Calu3 (cell line): ENCODE measurements at regions not wholly inside any gene's neighbourhood (a gene's known extent, or its start where the extent isn't known, plus 50 kb on each side); places are given as distances from the start of the nearest gene placed in this dataset.

Experiments used
- BruUV-seq: library from RNA; stranded (reverse); fragments of 400-500 nt; replicated peaks from 2 replicates; lab custom pipeline; 2021; lab: Mats Ljungman, UMichigan
- CTCF ChIA-PET: fragments of 300-600 bp; sonication (Branson Sonifier 250); formaldehyde crosslinking; loops from one replicate; lab custom pipeline; 2022; ENCODE audit warnings: antibody characterized with exemption; lab: Charles Lee
- DNase-seq: peaks from one replicate; pipeline ENCODE4 v3.0.0; 2022
- H3K27ac Mint-ChIP-seq: one replicate; pipeline ENCODE4 v1.8.0; 2022; ENCODE audit warnings: mixed read lengths; ENCODE audit not compliant: unreplicated experiment
- H3K27me3 Mint-ChIP-seq: one replicate; pipeline ENCODE4 v1.8.0; 2022; ENCODE audit warnings: mixed read lengths; ENCODE audit not compliant: unreplicated experiment
- H3K36me3 Mint-ChIP-seq: one replicate; pipeline ENCODE4 v1.8.0; 2022; ENCODE audit warnings: mild to moderate bottlenecking, moderate library complexity, mixed read lengths; ENCODE audit not compliant: insufficient read depth, unreplicated experiment
- H3K4me1 Mint-ChIP-seq: one replicate; pipeline ENCODE4 v1.8.0; 2022; ENCODE audit warnings: mild to moderate bottlenecking, low read depth, mixed read lengths; ENCODE audit not compliant: unreplicated experiment
- H3K4me3 Mint-ChIP-seq: one replicate; pipeline ENCODE4 v1.8.0; 2022; ENCODE audit warnings: mild to moderate bottlenecking, low read depth, moderate library complexity, mixed read lengths; ENCODE audit not compliant: unreplicated experiment
- H3K9me3 Mint-ChIP-seq: one replicate; pipeline ENCODE4 v1.8.0; 2022; ENCODE audit warnings: low read depth, mixed read lengths; ENCODE audit not compliant: unreplicated experiment
- intact Hi-C: fragments of 100-400 bp; cut with micrococcal nuclease; formaldehyde crosslinking; loops from one replicate; pipeline ENCODE4 v1.10.0; 2022; ENCODE audit not compliant: unreplicated experiment
- TF ChIP-seq, protein P1 (sequence below): fragments of 200-600 bp; IDR thresholded peaks from one replicate; pipeline ENCODE4 v1.8.0; 2022; ENCODE audit warnings: antibody characterized with exemption; ENCODE audit not compliant: unreplicated experiment

GRCh38 chr14:75365116-75365515, 62.7 kb upstream of the JDP2 start:
- no peak overlapping the region for H3K4me3 Mint-ChIP-seq
- H3K27me3 Mint-ChIP-seq: peaks cover 43% of the 10 kb centered on the region
- no TSS peak for BruUV-seq
- CTCF ChIA-PET: no interaction called here
- no peaks in the 10 kb centered on the region for H3K36me3 Mint-ChIP-seq
- no peak for DNase-seq
- no peaks in the 10 kb centered on the region for H3K9me3 Mint-ChIP-seq
- TF ChIP-seq, protein P1, sequence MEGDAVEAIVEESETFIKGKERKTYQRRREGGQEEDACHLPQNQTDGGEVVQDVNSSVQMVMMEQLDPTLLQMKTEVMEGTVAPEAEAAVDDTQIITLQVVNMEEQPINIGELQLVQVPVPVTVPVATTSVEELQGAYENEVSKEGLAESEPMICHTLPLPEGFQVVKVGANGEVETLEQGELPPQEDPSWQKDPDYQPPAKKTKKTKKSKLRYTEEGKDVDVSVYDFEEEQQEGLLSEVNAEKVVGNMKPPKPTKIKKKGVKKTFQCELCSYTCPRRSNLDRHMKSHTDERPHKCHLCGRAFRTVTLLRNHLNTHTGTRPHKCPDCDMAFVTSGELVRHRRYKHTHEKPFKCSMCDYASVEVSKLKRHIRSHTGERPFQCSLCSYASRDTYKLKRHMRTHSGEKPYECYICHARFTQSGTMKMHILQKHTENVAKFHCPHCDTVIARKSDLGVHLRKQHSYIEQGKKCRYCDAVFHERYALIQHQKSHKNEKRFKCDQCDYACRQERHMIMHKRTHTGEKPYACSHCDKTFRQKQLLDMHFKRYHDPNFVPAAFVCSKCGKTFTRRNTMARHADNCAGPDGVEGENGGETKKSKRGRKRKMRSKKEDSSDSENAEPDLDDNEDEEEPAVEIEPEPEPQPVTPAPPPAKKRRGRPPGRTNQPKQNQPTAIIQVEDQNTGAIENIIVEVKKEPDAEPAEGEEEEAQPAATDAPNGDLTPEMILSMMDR: no peak
- no peak overlapping the region for H3K27ac Mint-ChIP-seq
- no peaks in the 10 kb centered on the region for H3K4me1 Mint-ChIP-seq
- intact Hi-C loops: no loop called here

- Mint-ChIP-seq H3K4me3 (no peak overlapping the region), H3K27ac (no peak overlapping the region)
Observed at GRCh38 chr14:75366963-75367362, 60.9 kb upstream of the JDP2 start.

GRCh38 chr14:75368333-75368732, 59.5 kb upstream of the JDP2 start:
- intact Hi-C loops: no loop called here
- no peaks in the 10 kb centered on the region for H3K4me1 Mint-ChIP-seq
- CTCF ChIA-PET: no interaction called here
- TF ChIP-seq, protein P1: no peak
- no peak overlapping the region for H3K4me3 Mint-ChIP-seq
- no peaks in the 10 kb centered on the region for H3K9me3 Mint-ChIP-seq
- no peaks in the 10 kb centered on the region for H3K36me3 Mint-ChIP-seq
- BruUV-seq: no TSS peak
- DNase-seq: no peak
- no peak overlapping the region for H3K27ac Mint-ChIP-seq
- peaks cover 71% of the 10 kb centered on the region for H3K27me3 Mint-ChIP-seq

More at GRCh38 chr14:75366963-75367362, 60.9 kb upstream of the JDP2 start:
- no peaks in the 10 kb centered on the region for H3K4me1 Mint-ChIP-seq
- intact Hi-C loops: no loop called here
- CTCF ChIA-PET: no interaction called here
- H3K36me3 Mint-ChIP-seq: no peaks in the 10 kb centered on the region
- H3K9me3 Mint-ChIP-seq: no peaks in the 10 kb centered on the region
- DNase-seq: no peak
- TF ChIP-seq, protein P1: no peak
- peaks cover 61% of the 10 kb centered on the region for H3K27me3 Mint-ChIP-seq
- no TSS peak for BruUV-seq

GRCh38 chr14:75369506-75369905, 58.3 kb upstream of the JDP2 start:
- intact Hi-C loops: no loop called here
- no peak overlapping the region for H3K27ac Mint-ChIP-seq

More at GRCh38 chr14:75369506-75369905, 58.3 kb upstream of the JDP2 start:
- CTCF ChIA-PET: no interaction called here
- no peaks in the 10 kb centered on the region for H3K9me3 Mint-ChIP-seq
- no peak for DNase-seq
- H3K27me3 Mint-ChIP-seq: peaks cover 66% of the 10 kb centered on the region
- H3K4me1 Mint-ChIP-seq: no peaks in the 10 kb centered on the region
- no peak overlapping the region for H3K4me3 Mint-ChIP-seq
- TF ChIP-seq, protein P1: no peak
- H3K36me3 Mint-ChIP-seq: no peaks in the 10 kb centered on the region
- BruUV-seq: no TSS peak
